Tibial nerve (tissue), 3 donors: ENCODE measurements at regions not wholly inside any gene's neighbourhood (a gene's known extent, or its start where the extent isn't known, plus 50 kb on each side); places are given as distances from the start of the nearest gene placed in this dataset.

Source experiments
- POLR2A ChIP-seq, 2 donors: fragments of 450-650 bp; IDR thresholded peaks; one replicate each; pipeline ENCODE4 v1.6.1; 2017; ENCODE audit warnings: antibody characterized with exemption in 2 of 2, mild to moderate bottlenecking in 2 of 2, moderate library complexity in 2 of 2
- TF ChIP-seq, protein P1 (sequence below), 5 experiments: fragments of 200-600 bp in 3 of 5; fragments of 450-650 bp in 2 of 5; sonication (generic) in 3 of 5; IDR thresholded peaks; one replicate each; pipeline ENCODE4 v1.5.1; 2016 to 2019; ENCODE audit warnings: antibody characterized with exemption in 5 of 5, mild to moderate bottlenecking in 3 of 5, moderate library complexity in 2 of 5

DNA sequence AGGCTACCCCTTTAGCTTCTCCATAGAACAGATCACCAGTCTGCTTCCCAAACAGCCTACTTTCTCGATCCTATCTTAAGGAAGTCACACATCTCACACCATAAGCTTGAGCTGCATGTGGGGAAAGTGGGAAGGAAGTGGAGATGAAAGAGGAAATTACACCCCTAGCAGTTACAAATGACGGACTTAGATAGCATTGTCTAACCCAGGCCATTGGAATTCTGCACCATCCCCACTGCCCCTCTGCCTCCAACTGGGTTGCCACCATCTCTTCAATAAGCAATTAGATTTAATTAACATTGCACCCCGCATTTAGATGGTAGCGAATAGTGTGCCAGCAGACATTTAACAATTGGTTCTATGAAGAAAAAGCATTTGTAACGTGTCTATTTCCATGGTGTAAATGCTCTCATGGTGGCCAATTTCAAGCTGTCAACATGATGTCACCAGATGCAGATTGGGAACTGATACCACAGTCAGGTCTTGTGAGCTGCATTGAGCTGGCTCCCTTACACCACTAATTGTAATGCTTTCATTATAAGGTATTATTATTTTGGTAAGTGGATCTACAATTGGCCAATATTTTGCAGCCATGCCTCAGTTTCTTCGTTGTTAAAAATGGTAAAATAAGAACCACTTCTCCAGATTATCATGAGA is 124.7 kb downstream of the CD24 start:
- TF ChIP-seq, protein P1, sequence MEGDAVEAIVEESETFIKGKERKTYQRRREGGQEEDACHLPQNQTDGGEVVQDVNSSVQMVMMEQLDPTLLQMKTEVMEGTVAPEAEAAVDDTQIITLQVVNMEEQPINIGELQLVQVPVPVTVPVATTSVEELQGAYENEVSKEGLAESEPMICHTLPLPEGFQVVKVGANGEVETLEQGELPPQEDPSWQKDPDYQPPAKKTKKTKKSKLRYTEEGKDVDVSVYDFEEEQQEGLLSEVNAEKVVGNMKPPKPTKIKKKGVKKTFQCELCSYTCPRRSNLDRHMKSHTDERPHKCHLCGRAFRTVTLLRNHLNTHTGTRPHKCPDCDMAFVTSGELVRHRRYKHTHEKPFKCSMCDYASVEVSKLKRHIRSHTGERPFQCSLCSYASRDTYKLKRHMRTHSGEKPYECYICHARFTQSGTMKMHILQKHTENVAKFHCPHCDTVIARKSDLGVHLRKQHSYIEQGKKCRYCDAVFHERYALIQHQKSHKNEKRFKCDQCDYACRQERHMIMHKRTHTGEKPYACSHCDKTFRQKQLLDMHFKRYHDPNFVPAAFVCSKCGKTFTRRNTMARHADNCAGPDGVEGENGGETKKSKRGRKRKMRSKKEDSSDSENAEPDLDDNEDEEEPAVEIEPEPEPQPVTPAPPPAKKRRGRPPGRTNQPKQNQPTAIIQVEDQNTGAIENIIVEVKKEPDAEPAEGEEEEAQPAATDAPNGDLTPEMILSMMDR (IDR thresholded peaks at IDR 0.05): no peak
- TF ChIP-seq POLR2A (IDR thresholded peaks at IDR 0.05): no peak
